Cardiac fibroblast (primary cell): ENCODE measurements at regions not wholly inside any gene's neighbourhood (a gene's known extent, or its start where the extent isn't known, plus 50 kb on each side); places are given as distances from the start of the nearest gene placed in this dataset.

Experiments
- DNase-seq, 2 donors: peaks; one replicate each; pipeline versions ENCODE4 v3.0.0 to v3.0.0-alpha.2; 2010; ENCODE audit warnings: low read depth in 2 of 2
- H3K4me3 ChIP-seq, 2 donors: replicated peaks in 1 of 2; 1 replicate in 1 of 2; 2 replicates in 1 of 2; pipeline ENCODE4 v1.5.1; 2011; ENCODE audit warnings: low read depth in 2 of 2, low read length in 2 of 2, mild to moderate bottlenecking in 2 of 2, moderate library complexity in 1 of 2
- TF ChIP-seq, protein P1 (sequence below): IDR thresholded peaks from one replicate; pipeline ENCODE4 v1.5.1; 2011; ENCODE audit warnings: low read depth, mild to moderate bottlenecking, low read length, inconsistent platforms

DNA sequence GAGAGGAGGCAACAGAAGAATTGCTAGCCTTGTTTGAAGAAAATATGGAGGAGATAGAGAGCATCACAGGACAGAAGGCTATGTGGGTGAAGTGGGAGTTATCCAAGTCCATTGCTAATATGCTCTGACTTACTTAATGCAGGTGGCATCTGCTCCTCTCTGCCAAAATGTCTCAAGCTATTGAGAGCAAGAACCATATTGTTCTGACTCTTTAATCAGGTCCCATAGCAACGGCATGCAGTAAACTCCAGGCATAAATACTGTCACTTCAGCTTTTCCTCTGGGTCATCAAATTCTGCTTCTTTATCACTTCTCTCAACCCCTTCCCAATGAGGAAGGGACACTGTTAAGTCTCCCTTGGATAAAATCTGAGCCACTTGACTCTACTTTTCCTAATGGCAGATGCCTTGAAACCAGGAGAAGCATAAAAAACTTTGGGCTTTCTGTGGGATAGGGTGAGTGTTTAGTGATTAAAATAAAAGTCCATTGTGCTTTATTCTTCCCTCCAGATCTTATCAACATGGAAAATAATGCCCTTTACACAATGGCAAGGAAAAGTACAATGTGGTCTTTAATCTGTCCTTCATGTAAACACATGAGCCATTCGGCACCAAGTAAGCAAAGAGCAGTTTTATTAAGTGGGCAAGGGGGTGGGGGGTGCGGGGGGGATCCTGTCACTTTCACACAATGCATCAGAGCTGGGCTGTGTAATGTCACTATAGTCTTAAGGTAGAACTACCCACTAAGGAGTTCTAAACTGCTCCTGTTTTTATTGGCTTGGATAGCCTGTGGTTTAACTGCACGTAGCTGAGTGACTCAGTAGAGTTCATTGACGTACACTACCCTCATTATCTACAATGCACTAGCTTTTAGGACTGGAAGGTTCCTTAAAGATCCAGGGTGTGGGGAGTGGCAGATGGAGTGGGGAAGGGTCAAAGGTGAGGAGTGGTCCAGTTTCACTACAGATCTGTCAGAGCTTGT, 71.0 kb upstream of the TARS1 start:
- no peak overlapping the region for H3K4me3 ChIP-seq
- TF ChIP-seq, protein P1, sequence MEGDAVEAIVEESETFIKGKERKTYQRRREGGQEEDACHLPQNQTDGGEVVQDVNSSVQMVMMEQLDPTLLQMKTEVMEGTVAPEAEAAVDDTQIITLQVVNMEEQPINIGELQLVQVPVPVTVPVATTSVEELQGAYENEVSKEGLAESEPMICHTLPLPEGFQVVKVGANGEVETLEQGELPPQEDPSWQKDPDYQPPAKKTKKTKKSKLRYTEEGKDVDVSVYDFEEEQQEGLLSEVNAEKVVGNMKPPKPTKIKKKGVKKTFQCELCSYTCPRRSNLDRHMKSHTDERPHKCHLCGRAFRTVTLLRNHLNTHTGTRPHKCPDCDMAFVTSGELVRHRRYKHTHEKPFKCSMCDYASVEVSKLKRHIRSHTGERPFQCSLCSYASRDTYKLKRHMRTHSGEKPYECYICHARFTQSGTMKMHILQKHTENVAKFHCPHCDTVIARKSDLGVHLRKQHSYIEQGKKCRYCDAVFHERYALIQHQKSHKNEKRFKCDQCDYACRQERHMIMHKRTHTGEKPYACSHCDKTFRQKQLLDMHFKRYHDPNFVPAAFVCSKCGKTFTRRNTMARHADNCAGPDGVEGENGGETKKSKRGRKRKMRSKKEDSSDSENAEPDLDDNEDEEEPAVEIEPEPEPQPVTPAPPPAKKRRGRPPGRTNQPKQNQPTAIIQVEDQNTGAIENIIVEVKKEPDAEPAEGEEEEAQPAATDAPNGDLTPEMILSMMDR: no peak
- peak; percentile 92 to 96 for DNase-seq

- no peak for DNase-seq
- TF ChIP-seq, protein P1: no peak
These were observed 70.3 kb upstream of the TARS1 start for GRCh38 chr5:33370466-33370859.

GRCh38 chr5:33371660-33372059, 69.1 kb upstream of the TARS1 start:
- peak; percentile 42 to 89 for DNase-seq
- H3K4me3 ChIP-seq: no peak overlapping the region
- TF ChIP-seq, protein P1: no peak

More at GRCh38 chr5:33370466-33370859, 70.3 kb upstream of the TARS1 start:
- no peak overlapping the region for H3K4me3 ChIP-seq

DNA sequence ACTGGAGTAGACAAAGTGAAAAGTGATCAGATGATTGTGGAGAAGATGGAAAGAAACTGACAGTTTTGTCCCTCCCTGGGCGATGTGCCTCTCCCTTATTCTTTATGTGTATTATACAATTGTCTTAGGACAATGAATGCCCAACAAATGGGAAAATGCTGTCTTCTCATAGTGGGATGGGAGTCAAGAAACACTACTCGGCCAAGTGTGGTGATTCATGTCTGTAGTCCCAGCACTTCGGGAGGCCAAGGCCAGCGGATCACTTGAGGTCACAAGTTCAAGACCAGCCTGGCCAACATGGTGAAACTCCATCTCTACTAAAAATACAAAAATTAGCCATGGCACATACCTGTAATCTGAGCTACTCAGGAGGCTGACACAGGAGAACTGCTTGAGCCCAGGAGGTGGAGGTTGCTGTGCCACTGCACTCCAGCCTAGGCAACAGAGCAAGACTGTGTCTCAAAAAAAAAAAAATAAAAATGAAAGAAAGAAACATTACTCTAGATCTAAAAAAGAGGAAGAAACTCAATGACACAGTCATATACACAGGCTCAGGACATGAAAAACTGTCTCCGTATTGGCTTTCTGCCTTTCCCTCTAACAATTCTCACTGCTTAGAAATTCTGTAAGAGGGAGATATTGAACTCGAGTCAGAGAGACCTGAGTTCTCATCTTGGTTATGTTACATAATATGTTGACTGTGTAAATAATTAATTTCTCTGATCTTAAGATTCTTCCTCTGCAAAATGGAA, 67.9 kb upstream of the TARS1 start:
- H3K4me3 ChIP-seq: no peak overlapping the region
- TF ChIP-seq, protein P1: no peak
- DNase-seq: peak in 1 of 2 donors; percentile 50

- no peak overlapping the region for H3K4me3 ChIP-seq
- no peak for DNase-seq
- TF ChIP-seq, protein P1: no peak
These were observed 64.9 kb upstream of the TARS1 start for GRCh38 chr5:33375900-33376299.

GRCh38 chr5:33379757-33380156, 61.0 kb upstream of the TARS1 start:
- no peak overlapping the region for H3K4me3 ChIP-seq
- TF ChIP-seq, protein P1: peak; percentile 71
- DNase-seq: peak; percentile 65 to 73
